ENCODE measurements at regions not wholly inside any gene's neighbourhood (a gene's known extent, or its start where the extent isn't known, plus 50 kb on each side); places are given as distances from the start of the nearest gene placed in this dataset.

- ChIA-PET POLR2A (no interaction called here), CTCF (interaction anchor here (0.7 kb wide), 2 partner anchors 13 to 565 kb away, joined by 3 to 7 read pairs; no protein-coding TSS in a partner anchor)
- in situ Hi-C loops (cut with HindIII; ENCODE audit: low pct_unique_long_range_greater_than_20kb, low sequenced_read_pairs) (no loop called here), intact Hi-C loops (cut with micrococcal nuclease; ENCODE audit: unreplicated experiment) (no loop called here)
- Histone ChIP-seq H3K27ac (ENCODE audit: low read length) (no peak overlapping the region), H3K4me1 (ENCODE audit: control insufficient read depth, insufficient read depth, low read length) (no peaks in the 10 kb centered on the region), H3K36me3 (ENCODE audit: control insufficient read depth, insufficient read depth, low read length) (no peaks in the 10 kb centered on the region), H3K4me3 (ENCODE audit: low read depth in 2 of 2, low read length in 2 of 2) (no peak overlapping the region), H3K27me3 (ENCODE audit: control insufficient read depth, insufficient read depth, low read length) (no peaks in the 10 kb centered on the region), H3K9me3 (ENCODE audit: control insufficient read depth, insufficient read depth, low read depth, low read length) (no peaks in the 10 kb centered on the region)
- no TSS peak for BruUV-seq (replicated peaks)
- no peak for DNase-seq (ENCODE audit: low read depth, low spot score)
- TF ChIP-seq POLR2AphosphoS5 (IDR thresholded peaks at IDR 0.05; ENCODE audit: low read depth, low read length): no peak
- no peak for TF ChIP-seq SIN3A (IDR thresholded peaks at IDR 0.05; ENCODE audit: borderline replicate concordance, insufficient read depth, low read depth, low read length)
- TF ChIP-seq REST (IDR thresholded peaks at IDR 0.05; ENCODE audit: insufficient read depth in 1 of 2, low read depth in 2 of 2, low read length in 1 of 2): no peak
- no peak for TF ChIP-seq TCF7L2 (IDR thresholded peaks at IDR 0.05; ENCODE audit: low read depth, low read length)
- no peak for TF ChIP-seq CTCF (IDR thresholded peaks at IDR 0.05)
- ATAC-seq: no peak
These were observed 485.5 kb downstream of the TRAM1L1 start for GRCh38 chr4:116599859-116600258.

GRCh38 chr4:116598980-116599789 lies 486.2 kb downstream of the TRAM1L1 start:
- intact Hi-C loops (cut with micrococcal nuclease; ENCODE audit: unreplicated experiment) (no loop called here), in situ Hi-C loops (cut with HindIII; ENCODE audit: low pct_unique_long_range_greater_than_20kb, low sequenced_read_pairs) (no loop called here)
- TF ChIP-seq CTCF (IDR thresholded peaks at IDR 0.05): no peak
- no peak for TF ChIP-seq POLR2AphosphoS5 (IDR thresholded peaks at IDR 0.05; ENCODE audit: low read depth, low read length)
- TF ChIP-seq SIN3A (IDR thresholded peaks at IDR 0.05; ENCODE audit: borderline replicate concordance, insufficient read depth, low read depth, low read length): no peak
- TF ChIP-seq TCF7L2 (IDR thresholded peaks at IDR 0.05; ENCODE audit: low read depth, low read length): no peak
- no peak for TF ChIP-seq REST (IDR thresholded peaks at IDR 0.05; ENCODE audit: insufficient read depth in 1 of 2, low read depth in 2 of 2, low read length in 1 of 2)
- DNase-seq (ENCODE audit: low read depth, low spot score) (no peak), ATAC-seq (no peak)
- ChIA-PET POLR2A (no interaction called here), CTCF (no interaction called here)
- H3K36me3 ChIP-seq (ENCODE audit: control insufficient read depth, insufficient read depth, low read length): no peaks in the 10 kb centered on the region
- H3K9me3 ChIP-seq (ENCODE audit: control insufficient read depth, insufficient read depth, low read depth, low read length): no peaks in the 10 kb centered on the region
- H3K4me3 ChIP-seq (ENCODE audit: low read depth in 2 of 2, low read length in 2 of 2): no peak overlapping the region
- H3K4me1 ChIP-seq (ENCODE audit: control insufficient read depth, insufficient read depth, low read length): no peaks in the 10 kb centered on the region
- no TSS peak for BruUV-seq (replicated peaks)
- no peak overlapping the region for H3K27ac ChIP-seq (ENCODE audit: low read length)
- no peaks in the 10 kb centered on the region for H3K27me3 ChIP-seq (ENCODE audit: control insufficient read depth, insufficient read depth, low read length)
